HG03039 (cell line): ENCODE measurements at regions not wholly inside any gene's neighbourhood (a gene's known extent, or its start where the extent isn't known, plus 50 kb on each side); places are given as distances from the start of the nearest gene placed in this dataset.
"Not testable (repeated sequence)": the region's sequence is repeated elsewhere in the genome, so short reads cannot be mapped to it uniquely, and the experiment has no call there.

ENCODE experiments used
- ATAC-seq: cut with Tn5 transposase; IDR thresholded peaks from one replicate; pipeline ENCODE4 v1.9.1; 2021; ENCODE audit warnings: mild to moderate bottlenecking, moderate library complexity; ENCODE audit not compliant: unreplicated experiment

DNA sequence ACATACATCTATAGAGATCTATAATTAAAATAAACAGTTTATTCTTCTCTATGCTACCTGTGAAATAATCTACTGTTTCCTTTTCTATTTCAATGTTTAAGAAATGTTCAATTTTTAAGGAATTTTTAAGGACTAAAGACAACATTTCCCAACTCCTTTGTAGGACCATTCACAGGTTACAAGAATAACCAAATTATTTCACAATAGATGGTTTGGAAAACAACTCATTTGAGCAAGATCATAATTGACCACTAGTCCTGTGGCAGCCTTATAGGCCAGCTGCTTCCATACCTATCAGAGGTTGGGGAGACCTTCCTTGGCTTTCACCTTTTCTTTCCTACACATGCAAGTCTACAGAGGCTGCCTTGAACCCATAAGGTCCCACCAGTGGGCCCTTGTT lies 193.7 kb downstream of the TTC39B start:
- no peak for ATAC-seq

- ATAC-seq = no peak
These were observed 195.9 kb downstream of the TTC39B start for GRCh38 chr9:15111071-15111470.

- ATAC-seq = no peak
These were observed 194.7 kb upstream of the FREM1 start for GRCh38 chr9:15104826-15105420.

GRCh38 chr9:15103290-15103689 lies 193.1 kb upstream of the FREM1 start:
- no peak for ATAC-seq

DNA sequence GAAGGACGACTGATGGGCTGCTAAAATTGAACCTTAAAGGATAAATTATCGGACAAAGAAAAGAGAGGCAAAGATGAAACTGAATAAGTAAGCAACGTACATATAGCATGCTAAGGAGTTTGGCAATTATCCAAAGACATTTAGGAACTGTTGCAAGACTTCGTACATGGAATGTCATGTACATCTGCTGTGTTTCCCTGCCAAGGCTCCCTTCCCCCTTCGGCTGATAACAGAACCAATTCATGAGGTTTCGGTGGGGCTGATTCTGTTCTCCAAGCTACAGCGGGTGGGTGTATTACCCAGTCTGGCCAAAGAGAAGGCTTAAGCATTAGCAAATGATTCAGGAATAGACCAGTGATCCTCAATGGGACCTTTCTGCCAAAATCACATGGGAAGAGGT lies 190.9 kb upstream of the FREM1 start:
- no peak for ATAC-seq

DNA sequence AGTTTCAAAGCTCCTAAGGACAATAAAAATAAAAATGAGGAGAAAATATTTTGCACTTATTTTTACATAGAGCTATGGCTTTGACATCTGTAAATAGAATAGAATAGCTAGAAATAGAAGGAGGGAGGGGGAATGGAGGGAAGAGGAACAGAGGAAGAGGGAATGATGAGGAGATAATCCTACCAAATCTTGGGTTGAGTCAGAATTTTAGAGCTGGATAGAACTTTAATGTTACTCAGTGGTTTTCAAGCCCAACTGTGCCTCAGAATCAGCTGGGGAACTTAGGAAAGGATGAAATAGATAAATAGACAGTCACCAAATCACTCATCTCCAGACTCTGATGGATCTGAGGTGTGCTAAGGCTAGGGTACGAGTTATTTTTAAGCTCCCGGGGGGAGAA lies 190.3 kb upstream of the FREM1 start:
- ATAC-seq = no peak

DNA sequence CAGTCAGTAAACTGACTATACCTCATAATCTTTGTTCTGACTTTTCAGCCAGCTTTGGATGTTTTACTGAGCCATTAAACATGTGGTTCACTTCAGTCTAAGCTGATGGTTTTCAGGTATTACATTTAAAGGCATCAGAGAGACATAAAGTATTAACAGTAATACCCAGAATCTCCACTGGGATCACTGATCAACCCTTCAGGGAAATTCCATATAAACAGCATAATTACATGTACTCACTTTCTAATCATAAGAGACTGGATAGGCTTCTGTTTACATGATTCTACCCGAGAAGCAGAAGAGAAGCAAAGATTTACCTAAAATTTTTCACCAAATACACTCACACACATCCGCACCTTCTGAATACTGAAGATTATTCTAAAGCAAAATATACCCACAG lies 186.7 kb upstream of the FREM1 start:
- ATAC-seq = no peak

- ATAC-seq = no peak
These were observed 176.6 kb upstream of the FREM1 start for GRCh38 chr9:15086778-15087324.

GRCh38 chr9:15086156-15086763 lies 176.0 kb upstream of the FREM1 start:
- ATAC-seq = no peak

- ATAC-seq = no peak
These were observed 171.0 kb upstream of the FREM1 start for GRCh38 chr9:15081021-15081753.

DNA sequence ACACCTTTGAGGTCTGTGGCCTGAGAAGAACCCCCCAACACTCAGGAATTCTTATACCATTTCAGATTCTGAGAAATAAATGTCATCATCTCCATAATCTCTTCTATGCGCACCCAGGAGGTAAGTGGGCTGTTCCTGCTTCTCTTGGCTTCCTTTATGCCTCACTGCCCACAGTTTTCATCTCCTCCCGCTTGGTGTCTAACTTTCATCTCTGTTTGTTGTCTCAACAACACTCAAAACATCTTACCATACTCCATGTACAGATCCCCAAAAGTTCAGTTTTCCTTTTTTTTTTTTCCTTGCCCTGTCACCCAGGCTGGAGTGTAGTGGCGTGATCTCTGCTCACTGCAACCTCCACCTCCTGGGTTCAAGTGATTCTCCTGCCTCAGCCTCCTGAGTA lies 170.2 kb upstream of the FREM1 start:
- ATAC-seq = no peak

DNA sequence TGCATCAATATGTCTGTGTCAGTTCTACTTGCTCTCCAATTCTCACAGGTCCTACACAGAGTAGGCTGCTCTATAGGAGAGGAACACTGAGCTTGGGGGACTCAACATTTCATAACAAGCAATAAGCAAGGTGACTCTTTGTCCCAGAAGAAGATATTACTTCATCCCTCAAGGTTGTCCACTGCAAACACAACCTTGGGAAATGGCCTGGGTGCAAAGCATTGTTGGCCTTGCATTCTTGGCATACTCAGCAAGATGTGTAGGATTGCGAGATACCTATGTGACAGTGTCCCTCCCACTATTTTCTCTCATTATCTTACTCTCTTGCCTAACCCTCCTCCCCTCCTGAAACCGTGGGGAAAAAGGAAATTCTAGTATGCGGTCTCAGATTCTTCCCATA lies 169.8 kb upstream of the FREM1 start:
- ATAC-seq = no peak

- ATAC-seq = no peak
These were observed 167.9 kb upstream of the FREM1 start for GRCh38 chr9:15077946-15078729.

GRCh38 chr9:15073620-15074019 lies 163.4 kb upstream of the FREM1 start:
- ATAC-seq = no peak

DNA sequence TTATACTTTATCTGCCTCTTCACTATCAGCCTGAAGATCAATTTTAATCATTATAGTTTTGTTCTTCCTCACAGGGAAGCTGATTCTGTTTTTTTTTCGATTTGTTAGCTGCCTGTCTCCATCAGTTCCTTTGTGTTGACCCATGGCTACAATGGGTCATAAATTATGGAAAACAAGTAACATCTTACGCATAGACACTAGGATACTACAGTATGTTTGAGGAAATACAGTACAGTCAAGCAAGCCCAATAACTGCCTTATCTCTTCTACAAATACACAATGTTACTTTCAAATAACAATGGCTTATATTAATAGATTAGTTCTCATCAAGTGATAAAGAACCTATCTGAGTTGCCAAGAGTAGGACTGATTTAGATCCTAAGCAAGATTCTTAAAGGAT lies 160.5 kb upstream of the FREM1 start:
- no peak for ATAC-seq

DNA sequence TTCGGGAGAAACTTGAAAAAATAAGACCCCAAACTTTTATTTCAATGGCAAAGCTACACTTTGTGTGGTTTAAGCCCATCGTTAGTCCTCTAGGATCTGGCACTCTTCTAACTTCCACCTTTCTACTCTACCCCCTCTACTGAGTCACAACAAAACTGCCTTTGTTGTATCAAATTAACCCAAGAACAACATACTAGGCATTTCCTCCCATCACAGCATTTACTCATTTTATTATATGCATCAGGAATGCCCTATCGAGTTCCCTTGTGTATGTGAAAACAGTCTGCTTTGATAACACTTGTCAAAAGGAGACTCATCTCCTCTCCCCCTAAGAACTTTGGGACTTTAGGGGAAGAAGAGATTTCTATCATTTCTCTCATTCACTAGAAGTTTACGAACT lies 158.9 kb upstream of the FREM1 start:
- no peak for ATAC-seq

DNA sequence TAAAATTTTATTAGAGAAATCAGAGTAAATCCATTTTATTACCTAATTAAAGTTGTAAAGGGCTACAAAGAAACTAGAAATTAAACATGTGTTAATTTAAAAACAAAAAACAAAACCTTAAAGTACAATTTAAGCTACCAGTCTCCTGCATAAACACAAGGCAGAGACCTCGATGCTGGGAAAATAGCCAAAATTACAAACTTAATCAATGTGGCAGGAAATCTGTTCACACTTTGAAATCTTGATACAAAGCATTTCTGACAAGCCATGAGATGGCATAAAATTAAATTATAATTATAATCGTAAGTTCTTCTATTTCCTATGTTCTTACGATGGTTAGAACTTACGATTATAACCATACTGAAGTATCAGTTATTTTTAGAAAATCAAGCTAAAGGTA lies 158.0 kb upstream of the FREM1 start:
- ATAC-seq = no peak

DNA sequence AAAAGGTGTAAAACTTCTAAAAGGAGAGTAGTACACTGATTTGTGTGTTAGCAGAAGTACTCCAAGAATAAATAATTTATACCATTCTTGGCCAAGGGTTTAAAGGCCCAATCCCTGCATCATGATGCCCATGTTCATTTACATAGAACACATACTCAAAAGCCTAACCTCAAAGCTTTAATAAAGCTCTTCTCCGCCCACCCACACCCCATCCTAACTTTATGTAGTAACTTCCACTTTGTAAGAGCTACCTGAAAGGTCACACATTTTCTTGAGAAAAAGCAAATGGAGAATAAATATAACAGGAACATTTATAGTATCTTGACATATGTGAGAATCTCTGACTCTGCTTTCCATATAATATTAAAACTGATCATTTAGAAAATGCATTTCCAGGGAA lies 148.8 kb upstream of the FREM1 start:
- no peak for ATAC-seq

DNA sequence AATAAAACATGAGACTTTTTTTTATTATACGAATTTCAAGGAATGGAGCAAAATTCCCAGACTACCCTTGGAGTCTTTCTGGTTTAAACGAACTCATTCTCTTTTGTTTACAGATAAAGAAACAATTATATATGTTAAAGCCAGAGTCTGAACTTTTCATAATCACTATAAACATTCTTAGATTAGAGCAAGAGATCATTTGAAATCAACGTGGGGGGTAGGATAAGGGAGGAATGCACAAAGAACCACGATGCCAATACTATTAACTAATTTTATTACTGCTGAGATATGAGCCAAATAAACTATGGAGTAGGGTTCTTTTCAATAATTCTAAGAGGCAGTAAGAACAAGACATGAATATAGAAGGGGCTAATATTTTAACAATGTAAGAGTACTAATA lies 148.0 kb upstream of the FREM1 start:
- ATAC-seq = no peak

- not testable (repeated sequence) for ATAC-seq
These were observed 145.1 kb upstream of the FREM1 start for GRCh38 chr9:15055284-15055683.

DNA sequence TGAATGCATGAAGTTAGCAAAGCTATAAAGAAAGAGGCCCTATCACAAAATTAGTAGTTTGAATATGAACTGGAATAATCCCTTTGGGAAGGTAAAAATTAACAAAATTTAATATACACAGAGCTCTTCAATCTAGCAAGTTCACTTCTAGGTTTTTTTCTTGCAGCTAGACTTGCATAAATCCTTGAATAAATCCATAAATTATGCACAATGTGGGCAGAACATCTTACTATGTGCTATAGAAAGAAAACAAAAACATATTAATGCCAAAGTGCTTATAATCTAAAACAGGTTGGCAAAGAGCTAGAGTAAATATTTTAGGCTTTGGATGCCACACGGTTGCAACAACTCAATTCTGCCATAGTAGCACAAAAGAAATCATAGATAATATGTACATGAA lies 138.5 kb upstream of the FREM1 start:
- no peak for ATAC-seq
